ENCODE measurements at regions not wholly inside any gene's neighbourhood (a gene's known extent, or its start where the extent isn't known, plus 50 kb on each side); places are given as distances from the start of the nearest gene placed in this dataset.

DNA sequence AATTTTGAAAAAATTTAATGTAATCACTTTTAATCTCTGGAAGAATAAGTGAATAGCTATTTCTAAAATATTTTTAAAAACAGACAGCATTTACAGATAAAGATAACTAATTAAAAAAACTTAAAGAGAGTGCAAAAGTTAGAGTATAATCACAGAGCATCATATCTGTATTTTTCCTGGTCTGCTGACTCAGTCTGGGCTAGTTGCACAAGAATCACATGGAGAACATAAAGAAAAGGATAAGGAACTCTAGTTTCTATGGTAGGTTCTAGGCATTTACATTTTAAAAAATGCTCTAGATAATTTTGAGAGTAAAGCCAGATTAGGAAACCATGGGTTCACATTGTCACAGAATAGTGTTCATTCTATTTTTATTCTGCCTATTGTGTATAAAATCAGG lies 347.4 kb downstream of the PSAT1 start:
- TF ChIP-seq, protein P1, sequence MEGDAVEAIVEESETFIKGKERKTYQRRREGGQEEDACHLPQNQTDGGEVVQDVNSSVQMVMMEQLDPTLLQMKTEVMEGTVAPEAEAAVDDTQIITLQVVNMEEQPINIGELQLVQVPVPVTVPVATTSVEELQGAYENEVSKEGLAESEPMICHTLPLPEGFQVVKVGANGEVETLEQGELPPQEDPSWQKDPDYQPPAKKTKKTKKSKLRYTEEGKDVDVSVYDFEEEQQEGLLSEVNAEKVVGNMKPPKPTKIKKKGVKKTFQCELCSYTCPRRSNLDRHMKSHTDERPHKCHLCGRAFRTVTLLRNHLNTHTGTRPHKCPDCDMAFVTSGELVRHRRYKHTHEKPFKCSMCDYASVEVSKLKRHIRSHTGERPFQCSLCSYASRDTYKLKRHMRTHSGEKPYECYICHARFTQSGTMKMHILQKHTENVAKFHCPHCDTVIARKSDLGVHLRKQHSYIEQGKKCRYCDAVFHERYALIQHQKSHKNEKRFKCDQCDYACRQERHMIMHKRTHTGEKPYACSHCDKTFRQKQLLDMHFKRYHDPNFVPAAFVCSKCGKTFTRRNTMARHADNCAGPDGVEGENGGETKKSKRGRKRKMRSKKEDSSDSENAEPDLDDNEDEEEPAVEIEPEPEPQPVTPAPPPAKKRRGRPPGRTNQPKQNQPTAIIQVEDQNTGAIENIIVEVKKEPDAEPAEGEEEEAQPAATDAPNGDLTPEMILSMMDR (IDR thresholded peaks at IDR 0.05), result no peak
- TF ChIP-seq POLR2A (IDR thresholded peaks at IDR 0.05), result no peak
